ENCODE measurements at regions not wholly inside any gene's neighbourhood (a gene's known extent, or its start where the extent isn't known, plus 50 kb on each side); places are given as distances from the start of the nearest gene placed in this dataset.
"Not testable (repeated sequence)": the region's sequence is repeated elsewhere in the genome, so short reads cannot be mapped to it uniquely, and the experiment has no call there.

DNA sequence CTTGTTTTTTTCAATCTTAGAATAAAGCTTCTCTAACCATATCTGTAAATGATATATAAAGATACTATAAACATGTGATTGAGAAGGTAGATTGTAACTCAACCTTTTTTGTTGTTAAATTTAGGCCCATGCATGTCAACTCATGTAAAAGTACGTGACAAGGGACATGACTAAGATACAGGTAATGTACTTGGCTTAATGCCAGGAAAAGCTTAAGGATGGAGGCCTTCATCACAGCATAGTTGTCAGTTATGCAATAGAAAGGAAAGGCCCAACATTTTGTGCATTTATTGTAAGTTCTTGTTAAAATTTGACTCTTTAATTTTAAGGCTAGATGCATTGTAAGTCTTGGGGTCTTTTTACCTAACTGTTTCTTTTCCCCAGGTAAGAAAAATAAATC is 305.1 kb downstream of the LTN1 start:
- Histone ChIP-seq H3K4me1 (no peaks in the 10 kb centered on the region), H3K4me3 (no peak overlapping the region), H3K36me3 (no peaks in the 10 kb centered on the region), H3K9me3 (no peaks in the 10 kb centered on the region), H3K27ac (no peak overlapping the region), H3K27me3 (no peaks in the 10 kb centered on the region)
- TF ChIP-seq EP300 (IDR thresholded peaks at IDR 0.05) (no peak), POLR2A (IDR thresholded peaks at IDR 0.05) (no peak), POLR2AphosphoS5 (IDR thresholded peaks at IDR 0.05) (no peak)
- TF ChIP-seq, protein P1, sequence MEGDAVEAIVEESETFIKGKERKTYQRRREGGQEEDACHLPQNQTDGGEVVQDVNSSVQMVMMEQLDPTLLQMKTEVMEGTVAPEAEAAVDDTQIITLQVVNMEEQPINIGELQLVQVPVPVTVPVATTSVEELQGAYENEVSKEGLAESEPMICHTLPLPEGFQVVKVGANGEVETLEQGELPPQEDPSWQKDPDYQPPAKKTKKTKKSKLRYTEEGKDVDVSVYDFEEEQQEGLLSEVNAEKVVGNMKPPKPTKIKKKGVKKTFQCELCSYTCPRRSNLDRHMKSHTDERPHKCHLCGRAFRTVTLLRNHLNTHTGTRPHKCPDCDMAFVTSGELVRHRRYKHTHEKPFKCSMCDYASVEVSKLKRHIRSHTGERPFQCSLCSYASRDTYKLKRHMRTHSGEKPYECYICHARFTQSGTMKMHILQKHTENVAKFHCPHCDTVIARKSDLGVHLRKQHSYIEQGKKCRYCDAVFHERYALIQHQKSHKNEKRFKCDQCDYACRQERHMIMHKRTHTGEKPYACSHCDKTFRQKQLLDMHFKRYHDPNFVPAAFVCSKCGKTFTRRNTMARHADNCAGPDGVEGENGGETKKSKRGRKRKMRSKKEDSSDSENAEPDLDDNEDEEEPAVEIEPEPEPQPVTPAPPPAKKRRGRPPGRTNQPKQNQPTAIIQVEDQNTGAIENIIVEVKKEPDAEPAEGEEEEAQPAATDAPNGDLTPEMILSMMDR (IDR thresholded peaks at IDR 0.05): no peak
- 85 to 96% methylated on average over 1 of the region's 1 CpG for WGBS, 2 donors
- DNase-seq (no peak), ATAC-seq (ENCODE audit: low FRiP score in 2 of 2) (no peak)

GRCh38 chr21:28683982-28684752 is 308.5 kb downstream of the LTN1 start:
- H3K4me3 ChIP-seq: no peak overlapping the region
- DNase-seq: no peak
- H3K27ac ChIP-seq: no peak overlapping the region
- no peak for ATAC-seq (ENCODE audit: low FRiP score in 2 of 2)
- TF ChIP-seq, protein P1 (IDR thresholded peaks at IDR 0.05): no peak
- TF ChIP-seq POLR2AphosphoS5 (IDR thresholded peaks at IDR 0.05): no peak
- TF ChIP-seq POLR2A (IDR thresholded peaks at IDR 0.05): no peak
- TF ChIP-seq EP300 (IDR thresholded peaks at IDR 0.05): no peak
- H3K27me3 ChIP-seq: no peaks in the 10 kb centered on the region
- 73 to 82% methylated on average over 6 of the region's 6 CpGs for WGBS, 2 donors
- H3K36me3 ChIP-seq: no peaks in the 10 kb centered on the region
- H3K9me3 ChIP-seq: no peaks in the 10 kb centered on the region
- no peaks in the 10 kb centered on the region for H3K4me1 ChIP-seq

GRCh38 chr21:28682884-28683283 is 309.8 kb downstream of the LTN1 start:
- 98% methylated on average over 3 of the region's 3 CpGs for WGBS, 2 donors
- not testable (repeated sequence) for H3K27ac ChIP-seq; H3K4me1 ChIP-seq; H3K36me3 ChIP-seq; H3K27me3 ChIP-seq; H3K9me3 ChIP-seq; DNase-seq; H3K4me3 ChIP-seq; ATAC-seq (ENCODE audit: low FRiP score in 2 of 2)

DNA sequence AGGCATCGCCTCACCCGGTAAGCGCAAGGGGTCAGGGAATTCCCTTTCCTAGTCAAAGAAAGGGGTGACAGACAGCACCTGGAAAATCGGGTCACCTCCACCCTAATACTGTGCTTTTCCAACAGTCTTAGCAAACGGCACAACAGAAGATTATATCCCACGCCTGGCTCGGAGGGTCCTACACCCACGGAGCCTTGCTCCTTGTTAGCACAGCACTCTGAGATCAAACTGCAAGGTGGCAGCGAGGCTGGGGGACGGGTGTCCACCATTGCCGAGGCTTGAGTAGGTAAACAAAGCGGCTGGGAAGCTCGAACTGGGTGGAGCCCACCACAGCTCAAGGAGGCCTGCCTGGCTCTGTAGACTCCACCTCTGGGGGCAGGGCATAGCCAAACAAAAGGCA is 315.6 kb downstream of the LTN1 start:
- H3K27me3 ChIP-seq; ATAC-seq (ENCODE audit: low FRiP score in 2 of 2); H3K9me3 ChIP-seq; H3K27ac ChIP-seq; H3K4me3 ChIP-seq; H3K36me3 ChIP-seq: not testable (repeated sequence)
- WGBS, 2 donors: 87 to 95% methylated on average over 6 to 13 of the region's 13 CpGs
- peak in 1 of 2 donors; percentile 6 for DNase-seq
- peaks cover 0 to 12% (median 2%) of the 10 kb centered on the region in 4 donors for H3K4me1 ChIP-seq

GRCh38 chr21:28675331-28676041 is 317.2 kb downstream of the LTN1 start:
- Histone ChIP-seq H3K27me3 (no peaks in the 10 kb centered on the region), H3K4me1 (peaks cover 0 to 12% (median 2%) of the 10 kb centered on the region in 4 donors), H3K9me3 (no peaks in the 10 kb centered on the region), H3K27ac (peak overlapping the region in 1 of 4 donors; percentile 67), H3K36me3 (no peaks in the 10 kb centered on the region), H3K4me3 (no peak overlapping the region)
- DNase-seq: no peak
- TF ChIP-seq POLR2A (IDR thresholded peaks at IDR 0.05): no peak
- TF ChIP-seq POLR2AphosphoS5 (IDR thresholded peaks at IDR 0.05): peak in 1 of 2 donors; percentile 27
- TF ChIP-seq EP300 (IDR thresholded peaks at IDR 0.05): no peak
- peak in 1 of 2 donors; percentile 71 for ATAC-seq (ENCODE audit: low FRiP score in 2 of 2)
- WGBS, 2 donors: 50 to 68% methylated on average over 4 of the region's 4 CpGs

DNA sequence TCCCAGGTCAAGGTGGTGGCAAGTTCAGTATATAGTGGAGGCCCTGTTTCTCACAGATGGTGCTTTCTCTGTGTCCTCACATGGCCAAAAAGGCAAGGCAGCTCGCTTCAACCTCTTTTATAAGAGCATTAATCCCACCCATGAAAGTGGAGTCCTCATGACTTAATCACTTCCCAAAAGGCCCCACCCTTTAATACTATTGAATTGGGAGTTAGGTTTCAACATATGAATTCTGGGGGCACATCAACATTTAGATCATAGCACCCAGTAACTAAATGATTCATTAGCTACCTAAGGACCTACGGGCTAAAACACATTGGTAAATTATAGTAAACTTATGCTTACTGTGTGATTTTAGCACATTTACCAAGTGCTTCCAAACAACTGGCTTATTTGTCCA is 317.9 kb downstream of the LTN1 start:
- 84 to 98% methylated on average over 2 of the region's 2 CpGs for WGBS, 2 donors
- ATAC-seq (ENCODE audit: low FRiP score in 2 of 2): peak in 1 of 2 donors; percentile 16
- TF ChIP-seq POLR2AphosphoS5 (IDR thresholded peaks at IDR 0.05) (no peak), POLR2A (IDR thresholded peaks at IDR 0.05) (no peak), EP300 (IDR thresholded peaks at IDR 0.05) (no peak)
- TF ChIP-seq, protein P1 (IDR thresholded peaks at IDR 0.05): no peak
- Histone ChIP-seq H3K9me3 (no peaks in the 10 kb centered on the region), H3K4me1 (peaks cover 0 to 12% (median 2%) of the 10 kb centered on the region in 4 donors), H3K36me3 (no peaks in the 10 kb centered on the region), H3K27ac (peak overlapping the region in 1 of 4 donors; percentile 8), H3K27me3 (no peaks in the 10 kb centered on the region), H3K4me3 (no peak overlapping the region)
- DNase-seq: no peak
